HFF-Myc (cell line): ENCODE measurements at regions not wholly inside any gene's neighbourhood (a gene's known extent, or its start where the extent isn't known, plus 50 kb on each side); places are given as distances from the start of the nearest gene placed in this dataset.

Experiments used
- DNase-seq: peaks from one replicate; pipeline ENCODE4 v3.0.0-alpha.2; 2011; ENCODE audit warnings: low read depth; ENCODE audit errors: extremely low read depth
- H3K4me3 ChIP-seq: replicated peaks from 2 replicates; pipeline ENCODE4 v1.5.1; 2011; ENCODE audit warnings: low read depth, mild to moderate bottlenecking, control low read depth, low read length
- CTCF ChIP-seq: IDR thresholded peaks from 2 replicates; pipeline ENCODE4 v1.5.1; 2012; ENCODE audit warnings: mild to moderate bottlenecking, low read depth, low read length, control low read depth; ENCODE audit errors: missing control alignments

- DNase-seq: no peak
- no peak for TF ChIP-seq CTCF
- H3K4me3 ChIP-seq: no peak overlapping the region
Measured at GRCh38 chr11:97414801-97415200, 1025.0 kb downstream of the JRKL start.

GRCh38 chr11:97419729-97420128 is 1029.9 kb downstream of the JRKL start:
- no peak for TF ChIP-seq CTCF
- DNase-seq: no peak
- H3K4me3 ChIP-seq: no peak overlapping the region

- TF ChIP-seq CTCF: no peak
- H3K4me3 ChIP-seq: no peak overlapping the region
Measured at GRCh38 chr11:97428247-97428790, 1038.5 kb downstream of the JRKL start.

GRCh38 chr11:97430877-97431276 is 1041.1 kb downstream of the JRKL start:
- no peak for DNase-seq

More at GRCh38 chr11:97428247-97428790, 1038.5 kb downstream of the JRKL start:
- DNase-seq: no peak

GRCh38 chr11:97432926-97433325 is 1043.1 kb downstream of the JRKL start:
- H3K4me3 ChIP-seq: no peak overlapping the region
- no peak for DNase-seq
- TF ChIP-seq CTCF: no peak

More at GRCh38 chr11:97430877-97431276, 1041.1 kb downstream of the JRKL start:
- H3K4me3 ChIP-seq: no peak overlapping the region
- TF ChIP-seq CTCF: no peak

GRCh38 chr11:97445561-97445960 is 1055.7 kb downstream of the JRKL start:
- H3K4me3 ChIP-seq: no peak overlapping the region
- DNase-seq: no peak
- TF ChIP-seq CTCF: no peak

- no peak overlapping the region for H3K4me3 ChIP-seq
- TF ChIP-seq CTCF: no peak
- DNase-seq: no peak
Measured at GRCh38 chr11:97451441-97451840, 1061.6 kb downstream of the JRKL start.
